ENCODE measurements at regions not wholly inside any gene's neighbourhood (a gene's known extent, or its start where the extent isn't known, plus 50 kb on each side); places are given as distances from the start of the nearest gene placed in this dataset.
"Not testable (repeated sequence)": the region's sequence is repeated elsewhere in the genome, so short reads cannot be mapped to it uniquely, and the experiment has no call there.

GRCh38 chr14:42992930-42993329 lies 1386.3 kb downstream of the LRFN5 start:
- no peaks in the 10 kb centered on the region for H3K27me3 ChIP-seq (ENCODE audit: control insufficient read depth, insufficient read depth, low read length)
- BruUV-seq (replicated peaks): no TSS peak

GRCh38 chr14:42980419-42980818 lies 1373.7 kb downstream of the LRFN5 start:
- Histone ChIP-seq H3K4me3 (ENCODE audit: low read depth in 2 of 2, low read length in 2 of 2) (no peak overlapping the region), H3K9me3 (ENCODE audit: control insufficient read depth, insufficient read depth, low read depth, low read length) (no peaks in the 10 kb centered on the region), H3K27ac (ENCODE audit: low read length) (no peak overlapping the region), H3K36me3 (ENCODE audit: control insufficient read depth, insufficient read depth, low read length) (no peaks in the 10 kb centered on the region), H3K4me1 (ENCODE audit: control insufficient read depth, insufficient read depth, low read length) (no peaks in the 10 kb centered on the region), H3K27me3 (ENCODE audit: control insufficient read depth, insufficient read depth, low read length) (no peaks in the 10 kb centered on the region)
- CTCF ChIA-PET: no interaction called here
- POLR2A ChIA-PET: no interaction called here
- DNase-seq (ENCODE audit: low read depth, low spot score): no peak
- ATAC-seq: no peak
- BruUV-seq (replicated peaks): no TSS peak
- no peak for TF ChIP-seq SIN3A (IDR thresholded peaks at IDR 0.05; ENCODE audit: borderline replicate concordance, insufficient read depth, low read depth, low read length)
- TF ChIP-seq TCF7L2 (IDR thresholded peaks at IDR 0.05; ENCODE audit: low read depth, low read length): no peak
- TF ChIP-seq POLR2AphosphoS5 (IDR thresholded peaks at IDR 0.05; ENCODE audit: low read depth, low read length): no peak
- no peak for TF ChIP-seq REST (IDR thresholded peaks at IDR 0.05; ENCODE audit: insufficient read depth in 1 of 2, low read depth in 2 of 2, low read length in 1 of 2)
- no peak for TF ChIP-seq CTCF (IDR thresholded peaks at IDR 0.05)
- intact Hi-C loops (cut with micrococcal nuclease; ENCODE audit: unreplicated experiment): no loop called here
- in situ Hi-C loops (cut with HindIII; ENCODE audit: low pct_unique_long_range_greater_than_20kb, low sequenced_read_pairs): no loop called here

More at GRCh38 chr14:42992930-42993329, 1386.3 kb downstream of the LRFN5 start:
- DNase-seq (ENCODE audit: low read depth, low spot score) (no peak), ATAC-seq (no peak)
- Histone ChIP-seq H3K4me3 (ENCODE audit: low read depth in 2 of 2, low read length in 2 of 2) (no peak overlapping the region), H3K9me3 (ENCODE audit: control insufficient read depth, insufficient read depth, low read depth, low read length) (no peaks in the 10 kb centered on the region), H3K27ac (ENCODE audit: low read length) (no peak overlapping the region), H3K4me1 (ENCODE audit: control insufficient read depth, insufficient read depth, low read length) (no peaks in the 10 kb centered on the region), H3K36me3 (ENCODE audit: control insufficient read depth, insufficient read depth, low read length) (no peaks in the 10 kb centered on the region)
- in situ Hi-C loops (cut with HindIII; ENCODE audit: low pct_unique_long_range_greater_than_20kb, low sequenced_read_pairs) (no loop called here), intact Hi-C loops (cut with micrococcal nuclease; ENCODE audit: unreplicated experiment) (no loop called here)
- ChIA-PET POLR2A (no interaction called here), CTCF (no interaction called here)
- TF ChIP-seq REST (IDR thresholded peaks at IDR 0.05; ENCODE audit: insufficient read depth in 1 of 2, low read depth in 2 of 2, low read length in 1 of 2) (no peak), SIN3A (IDR thresholded peaks at IDR 0.05; ENCODE audit: borderline replicate concordance, insufficient read depth, low read depth, low read length) (no peak), TCF7L2 (IDR thresholded peaks at IDR 0.05; ENCODE audit: low read depth, low read length) (no peak), CTCF (IDR thresholded peaks at IDR 0.05) (no peak), POLR2AphosphoS5 (IDR thresholded peaks at IDR 0.05; ENCODE audit: low read depth, low read length) (no peak)

- BruUV-seq (replicated peaks); H3K36me3 ChIP-seq (ENCODE audit: control insufficient read depth, insufficient read depth, low read length); in situ Hi-C loops (cut with HindIII; ENCODE audit: low pct_unique_long_range_greater_than_20kb, low sequenced_read_pairs); POLR2A ChIA-PET; H3K27me3 ChIP-seq (ENCODE audit: control insufficient read depth, insufficient read depth, low read length); H3K4me3 ChIP-seq (ENCODE audit: low read depth in 2 of 2, low read length in 2 of 2); intact Hi-C loops (cut with micrococcal nuclease; ENCODE audit: unreplicated experiment); H3K27ac ChIP-seq (ENCODE audit: low read length); ATAC-seq; DNase-seq (ENCODE audit: low read depth, low spot score); CTCF ChIA-PET; H3K4me1 ChIP-seq (ENCODE audit: control insufficient read depth, insufficient read depth, low read length); H3K9me3 ChIP-seq (ENCODE audit: control insufficient read depth, insufficient read depth, low read depth, low read length): not testable (repeated sequence)
Observed at GRCh38 chr14:42973171-42973570, 1366.5 kb downstream of the LRFN5 start.

Data from Panc1 (cell line).